K562 (cell line): ENCODE measurements at regions not wholly inside any gene's neighbourhood (a gene's known extent, or its start where the extent isn't known, plus 50 kb on each side); places are given as distances from the start of the nearest gene placed in this dataset.

Experiments
- ATAC-seq: fragments of 200-7000 bp; cut with Tn5 transposase; 3 replicates; pipeline ENCODE4 v1.9.1; 2020; ENCODE audit warnings: moderate library complexity
- BruUV-seq: library from RNA; stranded (reverse); fragments of 400-500 nt; replicated peaks from 2 replicates; lab custom pipeline; 2021; lab: Mats Ljungman, UMichigan
- CTCF ChIA-PET: fragments of 300-600 bp; formaldehyde crosslinking; extraction: SDS; loops from one replicate; lab custom pipeline; 2021; ENCODE audit warnings: low intra/inter-chr PET ratio; lab: Yijun Ruan, JAX
- POLR2A ChIA-PET: fragments of 300-600, 350-650 bp; sonication (Branson Sonifier 250); formaldehyde crosslinking; extraction: SDS; loops from one replicate; lab custom pipeline; 2021; ENCODE audit warnings: antibody characterized with exemption, inconsistent platforms; lab: Yijun Ruan, JAX
- DNase-seq, 4 experiments: peaks; one replicate each; pipeline versions ENCODE4 v3.0.0 to v3.0.0-alpha.2; 2011 to 2018; ENCODE audit warnings: low spot score in 3 of 4, mixed read lengths in 3 of 4; ENCODE audit errors: extremely low read depth in 1 of 4
- FAIRE-seq: peaks from 2 replicates; lab custom pipeline; 2011; peaks lifted over from hg19 to GRCh38; lab: Jason Lieb, UNC
- H2AFZ ChIP-seq: 2 replicates; pipeline ENCODE4 v1.6.0; 2011; ENCODE audit warnings: low read depth, low read length, control low read depth, inconsistent platforms
- H3K27ac ChIP-seq: fragments of 200-600 bp; 3 replicates; pipeline ENCODE4 v1.8.0; 2011; ENCODE audit warnings: low read depth, mild to moderate bottlenecking, control low read depth, inconsistent platforms, low read length, moderate library complexity, mixed read lengths; ENCODE audit errors: extremely low read depth
- H3K27me3 ChIP-seq, 2 experiments: fragments of 300-600 bp in 1 of 2; 2 replicates in 1 of 2; 3 replicates in 1 of 2; pipeline versions ENCODE4 v1.6.0 to v1.8.0; 2011; ENCODE audit warnings: inconsistent platforms in 2 of 2, low read length in 2 of 2, mild to moderate bottlenecking in 1 of 2, mixed read lengths in 1 of 2, moderate library complexity in 1 of 2; ENCODE audit not compliant: control insufficient read depth in 2 of 2, insufficient read depth in 2 of 2
- H3K36me3 ChIP-seq: fragments of 300-600 bp; 3 replicates; pipeline ENCODE4 v1.8.0; 2011; ENCODE audit warnings: mild to moderate bottlenecking, low read length, inconsistent platforms; ENCODE audit not compliant: control insufficient read depth, insufficient read depth
- H3K4me1 ChIP-seq, 2 experiments: fragments of 200-600 bp in 1 of 2; replicated peaks in 1 of 2; 2 replicates in 1 of 2; 3 replicates in 1 of 2; pipeline versions ENCODE4 v1.5.1 to v1.8.0; 2011; ENCODE audit warnings: inconsistent platforms in 2 of 2, low read length in 2 of 2, mild to moderate bottlenecking in 1 of 2, mixed read lengths in 1 of 2, moderate library complexity in 1 of 2; ENCODE audit not compliant: control insufficient read depth in 2 of 2, insufficient read depth in 2 of 2
- H3K4me2 ChIP-seq: 2 replicates; pipeline ENCODE4 v1.6.1; 2011; ENCODE audit warnings: low read length, control low read depth, inconsistent platforms, mixed read lengths; ENCODE audit not compliant: insufficient read depth
- H3K4me3 ChIP-seq: fragments of 200-600 bp; sonication (generic), shearing (Covaris generic); 2 replicates; pipeline ENCODE4 v1.5.1; 2016; ENCODE audit warnings: control low read depth, inconsistent platforms
- H3K79me2 ChIP-seq: fragments of 200-600 bp; 3 replicates; pipeline ENCODE4 v1.8.0; 2011; ENCODE audit warnings: low read length, inconsistent platforms; ENCODE audit not compliant: control insufficient read depth, insufficient read depth
- H3K9ac ChIP-seq, 2 experiments: 2 replicates each; pipeline versions ENCODE4 v1.6.0 to v1.6.1; 2011; ENCODE audit warnings: low read depth in 2 of 2, low read length in 2 of 2, control low read depth in 1 of 2, inconsistent platforms in 1 of 2, mild to moderate bottlenecking in 1 of 2, mixed read lengths in 1 of 2; ENCODE audit not compliant: insufficient read depth in 1 of 2
- H3K9me1 ChIP-seq: one replicate; pipeline ENCODE4 v1.6.0; 2011; ENCODE audit warnings: inconsistent platforms, mild to moderate bottlenecking, low read length, moderate library complexity; ENCODE audit not compliant: control insufficient read depth, insufficient read depth
- H3K9me3 ChIP-seq: replicated peaks from 2 replicates; pipeline ENCODE4 v1.5.1; 2011; ENCODE audit warnings: low read depth, low read length, inconsistent platforms; ENCODE audit not compliant: control insufficient read depth, insufficient read depth
- H4K20me1 ChIP-seq: replicated peaks from 2 replicates; pipeline ENCODE4 v1.6.1; 2011; ENCODE audit warnings: low read length, inconsistent platforms, mixed read lengths; ENCODE audit not compliant: control insufficient read depth, insufficient read depth
- BRCA1 ChIP-seq, 2 experiments: fragments of 450-650 bp in 1 of 2; sonication (generic) in 1 of 2; formaldehyde crosslinking in 1 of 2; IDR thresholded peaks; 2 replicates each; pipeline versions ENCODE4 v1.5.0 to v1.6.1; 2017 to 2020; ENCODE audit warnings: mild to moderate bottlenecking in 1 of 2, missing genetic modification reagents in 1 of 2
- CBX5 ChIP-seq: IDR thresholded peaks from 2 replicates; pipeline ENCODE4 v1.6.1; 2014; ENCODE audit warnings: low read depth, borderline replicate concordance
- CC2D1A ChIP-seq: fragments of 450-650 bp; IDR thresholded peaks from 2 replicates; pipeline ENCODE4 v1.6.1; 2017; ENCODE audit warnings: mild to moderate bottlenecking
- CCAR2 ChIP-seq: fragments of 200-400 bp; formaldehyde crosslinking; IDR thresholded peaks from 2 replicates; pipeline ENCODE4 v1.6.1; 2017; ENCODE audit warnings: mild to moderate bottlenecking, low read depth, low read length
- MCM5 ChIP-seq: fragments of 450-650 bp; IDR thresholded peaks from 2 replicates; pipeline ENCODE4 v1.6.1; 2016; ENCODE audit warnings: low read depth
- NCOA4 ChIP-seq: fragments of 450-650 bp; IDR thresholded peaks from 2 replicates; pipeline ENCODE4 v1.6.1; 2018; ENCODE audit warnings: mild to moderate bottlenecking; ENCODE audit not compliant: partially characterized antibody
- PTBP1 ChIP-seq: fragments of 200-400 bp; formaldehyde crosslinking; IDR thresholded peaks from 2 replicates; pipeline ENCODE4 v1.6.1; 2017; ENCODE audit warnings: low read depth, low read length
- RBM17 ChIP-seq: fragments of 200-400 bp; formaldehyde crosslinking; IDR thresholded peaks from 2 replicates; pipeline ENCODE4 v1.6.1; 2017; ENCODE audit warnings: low read depth, mild to moderate bottlenecking, low read length, borderline replicate concordance
- ZBTB33 ChIP-seq: sonication (generic); formaldehyde crosslinking; IDR thresholded peaks from 2 replicates; pipeline ENCODE4 v1.8.1; 2023; ENCODE audit warnings: mild to moderate bottlenecking, missing genetic modification reagents
- WGBS: fragments of 100-300 bp; shearing (Covaris generic); methylation state at CpG from one replicate; pipeline ENCODE4 v1.1.6; 2016; ENCODE audit warnings: low coverage, mixed read lengths; ENCODE audit not compliant: insufficient coverage; ENCODE audit errors: missing lambda C conversion rate; 5-methylcytosine and 5-hydroxymethylcytosine counted together
- in situ Hi-C: fragments of 300-500 bp; cut with MboI; formaldehyde crosslinking; loops from 4 replicates; pipeline ENCODE4 v1.15.0; 2018; ENCODE audit warnings: inconsistent platforms, mixed read lengths
- intact Hi-C: fragments of 100-400 bp; cut with micrococcal nuclease; formaldehyde crosslinking; loops from 2 replicates; pipeline ENCODE4 v1.14.2; 2022

GRCh38 chr5:97547999-97548738 lies 365.1 kb upstream of the RIOK2 start:
- Histone ChIP-seq H3K4me2 (no peak overlapping the region), H3K4me3 (no peak overlapping the region), H3K27me3 (no peaks in the 10 kb centered on the region), H3K9me3 (no peaks in the 10 kb centered on the region), H2AFZ (no peak overlapping the region), H3K4me1 (no peaks in the 10 kb centered on the region), H3K27ac (no peak overlapping the region), H3K79me2 (no peaks in the 10 kb centered on the region), H4K20me1 (no peaks in the 10 kb centered on the region), H3K9ac (no peak overlapping the region), H3K36me3 (no peaks in the 10 kb centered on the region), H3K9me1 (no peaks in the 10 kb centered on the region)
- no TSS peak for BruUV-seq
- CTCF ChIA-PET: no interaction called here
- DNase-seq (no peak), FAIRE-seq (no peak), ATAC-seq (no peak)
- intact Hi-C loops: no loop called here
- in situ Hi-C loops: no loop called here
- WGBS: 0% methylated on average over 1 of the region's 1 CpG
- TF ChIP-seq MCM5 (no peak), NCOA4 (no peak), PTBP1 (no peak), RBM17 (no peak), CC2D1A (no peak), CBX5 (no peak), CCAR2 (no peak), BRCA1 (IDR thresholded peaks at IDR 0.05) (no peak), BRCA1 (CRISPR knock-in tag; IDR thresholded peaks at IDR 0.05) (no peak), ZBTB33 (no peak)
- POLR2A ChIA-PET: no interaction called here
